Coronary artery (tissue), 2 donors: ENCODE measurements at regions not wholly inside any gene's neighbourhood (a gene's known extent, or its start where the extent isn't known, plus 50 kb on each side); places are given as distances from the start of the nearest gene placed in this dataset.

Experiments
- DNase-seq: peaks from one replicate; pipeline ENCODE4 v3.0.0-alpha.2; 2017; ENCODE audit warnings: low spot score
- H3K27ac ChIP-seq, 2 donors: fragments of 200-600 bp; sonication (generic); one replicate each; pipeline ENCODE4 v1.5.1; 2016 to 2019
- H3K4me3 ChIP-seq: fragments of 200-600 bp; sonication (generic); 2 replicates; pipeline ENCODE4 v1.5.1; 2016; ENCODE audit warnings: mild to moderate bottlenecking, moderate library complexity
- CTCF ChIP-seq: fragments of 200-600 bp; sonication (generic); IDR thresholded peaks from one replicate; pipeline ENCODE4 v1.5.1; 2019; ENCODE audit warnings: antibody characterized with exemption

GRCh38 chr2:7109533-7109885 lies 192.3 kb downstream of the RNF144A start:
- Histone ChIP-seq H3K27ac (no peak overlapping the region), H3K4me3 (no peak overlapping the region)
- TF ChIP-seq CTCF: no peak
- DNase-seq: no peak

GRCh38 chr2:7111626-7112025 lies 194.4 kb downstream of the RNF144A start:
- DNase-seq: no peak

GRCh38 chr2:7115364-7115763 lies 198.2 kb downstream of the RNF144A start:
- Histone ChIP-seq H3K4me3 (no peak overlapping the region), H3K27ac (no peak overlapping the region)
- TF ChIP-seq CTCF: no peak
- no peak for DNase-seq

More at GRCh38 chr2:7111626-7112025, 194.4 kb downstream of the RNF144A start:
- H3K27ac ChIP-seq: no peak overlapping the region
- no peak overlapping the region for H3K4me3 ChIP-seq
- TF ChIP-seq CTCF: no peak

DNA sequence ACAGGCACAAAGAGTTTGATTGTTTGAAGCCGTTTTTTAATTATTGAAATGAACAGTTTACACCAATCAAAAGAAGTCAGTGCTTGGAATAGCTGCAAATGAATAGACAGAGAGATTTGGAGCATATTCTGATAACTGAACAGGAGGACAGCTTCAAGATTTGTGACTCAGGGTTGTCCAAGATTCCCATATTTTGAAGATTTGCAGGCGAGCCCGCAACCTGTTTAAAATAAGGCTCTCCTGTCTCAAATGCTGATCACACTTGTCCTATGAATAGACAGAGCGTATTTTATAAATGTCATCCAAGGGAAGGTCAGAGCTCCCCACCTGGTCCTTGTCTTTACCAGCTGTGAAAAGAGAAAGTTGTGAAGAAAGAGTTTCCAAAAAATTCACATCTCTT lies 198.7 kb downstream of the RNF144A start:
- no peak overlapping the region for H3K27ac ChIP-seq
- no peak for DNase-seq
- no peak for TF ChIP-seq CTCF
- H3K4me3 ChIP-seq: no peak overlapping the region

DNA sequence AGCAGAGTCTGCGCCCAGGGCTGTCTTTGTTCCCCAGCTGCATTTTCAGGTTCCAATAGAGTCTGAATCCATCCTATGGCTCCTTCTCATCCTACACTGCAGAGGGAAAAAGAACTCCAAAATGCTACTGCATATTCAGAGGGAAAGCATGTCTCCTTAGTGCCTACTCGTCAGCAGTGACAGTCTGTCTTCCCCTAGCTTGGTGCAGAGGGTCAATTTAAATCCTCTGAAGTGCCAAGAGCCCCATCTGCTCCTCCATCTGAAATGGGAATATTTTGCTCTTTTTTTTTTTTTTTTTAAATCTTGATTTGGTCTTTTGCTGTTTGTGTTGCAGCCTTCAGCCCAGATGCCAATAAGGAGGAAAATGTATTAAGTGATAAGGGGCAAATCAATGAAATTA lies 199.3 kb downstream of the RNF144A start:
- TF ChIP-seq CTCF: no peak
- Histone ChIP-seq H3K27ac (no peak overlapping the region), H3K4me3 (no peak overlapping the region)
- no peak for DNase-seq

DNA sequence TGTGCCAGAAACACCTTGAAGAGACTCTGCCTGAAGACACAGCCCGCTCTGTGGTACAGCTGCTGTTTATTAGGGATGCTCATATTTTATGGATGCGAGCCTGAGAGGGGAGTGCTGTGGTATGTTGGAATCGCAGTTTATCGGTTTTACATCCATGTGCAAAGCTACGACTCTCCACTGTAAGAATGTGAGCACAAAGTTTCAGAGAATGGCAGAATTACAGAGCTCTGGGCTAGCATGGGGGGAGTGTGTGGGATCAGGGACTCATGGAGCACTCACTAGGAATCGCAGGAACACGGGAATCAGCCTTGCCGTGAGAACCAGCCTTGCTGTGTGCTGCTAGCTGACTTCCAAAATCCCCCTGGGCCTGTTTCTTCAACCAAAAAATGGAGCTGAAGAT lies 199.9 kb downstream of the RNF144A start:
- no peak for DNase-seq
- Histone ChIP-seq H3K4me3 (no peak overlapping the region), H3K27ac (no peak overlapping the region)
- TF ChIP-seq CTCF: no peak

DNA sequence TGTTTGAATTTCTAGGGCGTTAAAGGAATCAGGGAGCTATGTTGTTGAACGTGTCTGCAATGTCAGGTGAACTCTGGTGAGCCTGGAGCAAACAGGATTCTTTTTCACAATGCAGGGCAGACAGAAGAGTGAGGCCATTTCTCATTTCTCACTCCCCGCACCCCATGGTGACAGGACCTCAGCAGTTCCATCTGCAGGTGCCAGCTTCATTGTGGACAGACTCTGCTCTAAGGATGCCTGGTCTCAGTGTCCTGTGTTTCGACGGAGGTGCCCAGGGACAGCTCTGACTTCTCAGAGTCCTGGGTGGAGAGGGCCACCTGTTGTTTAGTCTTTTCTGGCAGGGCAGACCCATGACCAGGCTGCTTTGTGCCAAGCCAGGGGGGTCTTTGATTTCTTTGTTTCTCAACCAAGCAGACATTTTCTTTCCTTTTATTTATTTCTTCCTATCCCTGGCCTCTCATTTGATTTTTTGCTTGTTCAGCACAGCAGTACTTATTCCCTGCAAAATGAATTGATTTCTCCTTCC lies 201.5 kb downstream of the RNF144A start:
- TF ChIP-seq CTCF: no peak
- no peak overlapping the region for H3K4me3 ChIP-seq
- no peak for DNase-seq
- H3K27ac ChIP-seq: no peak overlapping the region
